A549 (cell line): ENCODE measurements at regions not wholly inside any gene's neighbourhood (a gene's known extent, or its start where the extent isn't known, plus 50 kb on each side); places are given as distances from the start of the nearest gene placed in this dataset.

Experiments used
- ATAC-seq, 2 experiments: fragments of 200-7000 bp in 1 of 2; fragments of >200 bp in 1 of 2; cut with Nextera tagmentation in 1 of 2; cut with Tn5 transposase in 1 of 2; 3 replicates each; pipeline versions ENCODE4 v1.8.0 to v1.9.1; 2018 to 2020; ENCODE audit warnings: mild to moderate bottlenecking in 1 of 2, moderate library complexity in 1 of 2
- CTCF ChIA-PET: fragments of 300-600 bp; sonication (Branson Sonifier 250); formaldehyde crosslinking; extraction: SDS; loops from one replicate; lab custom pipeline; 2021; ENCODE audit warnings: antibody characterized with exemption, inconsistent platforms; lab: Yijun Ruan, JAX
- POLR2A ChIA-PET: fragments of 350-600 bp; formaldehyde crosslinking; extraction: SDS; loops from one replicate; lab custom pipeline; 2021; ENCODE audit warnings: antibody characterized with exemption, inconsistent platforms; lab: Yijun Ruan, JAX
- DNase-seq, 2 experiments: peaks; one replicate each; pipeline versions ENCODE4 v3.0.0 to v3.0.0-alpha.2; 2011 to 2016; ENCODE audit warnings: low read depth in 1 of 2, low spot score in 1 of 2
- FAIRE-seq: peaks from 2 replicates; lab custom pipeline; 2011; peaks lifted over from hg19 to GRCh38; lab: Jason Lieb, UNC
- H3K27ac ChIP-seq, 2 experiments: fragments of >200 bp; sonication (Bioruptor Twin); formaldehyde crosslinking; 3 replicates each; pipeline ENCODE4 v1.5.1; 2016 to 2017
- H3K4me1 ChIP-seq: fragments of >200 bp; sonication (Bioruptor Twin); formaldehyde crosslinking; 3 replicates; pipeline ENCODE4 v1.6.1; 2016
- H3K4me2 ChIP-seq: fragments of >200 bp; sonication (Bioruptor Twin); formaldehyde crosslinking; 3 replicates; pipeline ENCODE4 v1.6.1; 2016
- H3K4me3 ChIP-seq: fragments of >200 bp; sonication (Bioruptor Twin); formaldehyde crosslinking; 3 replicates; pipeline ENCODE4 v1.5.1; 2016
- H3K9me3 ChIP-seq: fragments of >200 bp; sonication (Bioruptor Twin); formaldehyde crosslinking; 3 replicates; pipeline ENCODE4 v1.6.1; 2016
- ATOH8 ChIP-seq: fragments of 250-450 bp; sonication (Bioruptor Pico); IDR thresholded peaks from 2 replicates; pipeline ENCODE4 v1.5.0; 2020; ENCODE audit warnings: low read depth, mild to moderate bottlenecking, moderate library complexity
- CBX2 ChIP-seq: fragments of 200-600 bp; sonication (generic); IDR thresholded peaks from 2 replicates; pipeline ENCODE4 v1.6.1; 2016; ENCODE audit warnings: low read depth, mild to moderate bottlenecking, borderline replicate concordance
- CEBPB ChIP-seq, 2 experiments: fragments of >200 bp in 1 of 2; sonication (Bioruptor Twin) in 1 of 2; formaldehyde crosslinking in 1 of 2; IDR thresholded peaks; 2 replicates each; pipeline ENCODE4 v1.6.1; 2012 to 2016
- CHD2 ChIP-seq: fragments of 150-350 bp; IDR thresholded peaks from 2 replicates; pipeline ENCODE4 v1.6.1; 2014; ENCODE audit warnings: low read length; ENCODE audit not compliant: partially characterized antibody
- CHD4 ChIP-seq: fragments of 200-600 bp; sonication (generic); IDR thresholded peaks from 2 replicates; pipeline ENCODE4 v1.6.1; 2016; ENCODE audit warnings: antibody characterized with exemption, mild to moderate bottlenecking, borderline replicate concordance
- EHF ChIP-seq: fragments of 250-450 bp; sonication (Bioruptor Pico); IDR thresholded peaks from 2 replicates; pipeline ENCODE4 v1.5.0; 2020; ENCODE audit warnings: mild to moderate bottlenecking
- HDAC2 ChIP-seq: fragments of 200-600 bp; sonication (generic); IDR thresholded peaks from 2 replicates; pipeline ENCODE4 v1.6.1; 2016
- HEYL ChIP-seq: fragments of 250-450 bp; sonication (Bioruptor Pico); IDR thresholded peaks from 2 replicates; pipeline ENCODE4 v1.8.0; 2021; ENCODE audit warnings: mild to moderate bottlenecking, moderate library complexity
- JUNB ChIP-seq: fragments of >200 bp; sonication (Bioruptor Twin); formaldehyde crosslinking; IDR thresholded peaks from 2 replicates; pipeline ENCODE4 v1.6.1; 2016
- TFCP2L1 ChIP-seq: fragments of 250-450 bp; sonication (Bioruptor Pico); IDR thresholded peaks from 2 replicates; pipeline ENCODE4 v1.5.0; 2021; ENCODE audit warnings: mild to moderate bottlenecking
- TP53 ChIP-seq: fragments of 250-450 bp; sonication (Bioruptor Pico); IDR thresholded peaks from 2 replicates; pipeline ENCODE4 v1.5.0; 2021; ENCODE audit warnings: mild to moderate bottlenecking, moderate library complexity
- WGBS: methylation state at CpG from one replicate; pipeline ENCODE4 v1.1.6; 2017; ENCODE audit errors: missing lambda C conversion rate; 5-methylcytosine and 5-hydroxymethylcytosine counted together
- TF ChIP-seq, protein P1 (sequence below): fragments of 200-600 bp; sonication (generic); IDR thresholded peaks from 2 replicates; pipeline ENCODE4 v1.6.1; 2016; ENCODE audit warnings: antibody characterized with exemption, mild to moderate bottlenecking, moderate library complexity
- TF ChIP-seq, protein P2 (sequence below): fragments of >200 bp; sonication (Bioruptor Twin); formaldehyde crosslinking; IDR thresholded peaks from 2 replicates; pipeline ENCODE4 v1.6.1; 2016
- TF ChIP-seq, protein P3 (sequence below): fragments of 450-650 bp; IDR thresholded peaks from 2 replicates; pipeline ENCODE4 v1.6.1; 2014; ENCODE audit warnings: antibody characterized with exemption
- TF ChIP-seq, protein P4 (sequence below): fragments of 250-450 bp; sonication (Bioruptor Pico); IDR thresholded peaks from 2 replicates; pipeline ENCODE4 v1.5.0; 2021; ENCODE audit warnings: mild to moderate bottlenecking, moderate library complexity, borderline replicate concordance
- TF ChIP-seq, protein P5 (sequence below): fragments of >200 bp; sonication (Bioruptor Twin); formaldehyde crosslinking; IDR thresholded peaks from 3 replicates; pipeline ENCODE4 v1.6.1; 2016

DNA sequence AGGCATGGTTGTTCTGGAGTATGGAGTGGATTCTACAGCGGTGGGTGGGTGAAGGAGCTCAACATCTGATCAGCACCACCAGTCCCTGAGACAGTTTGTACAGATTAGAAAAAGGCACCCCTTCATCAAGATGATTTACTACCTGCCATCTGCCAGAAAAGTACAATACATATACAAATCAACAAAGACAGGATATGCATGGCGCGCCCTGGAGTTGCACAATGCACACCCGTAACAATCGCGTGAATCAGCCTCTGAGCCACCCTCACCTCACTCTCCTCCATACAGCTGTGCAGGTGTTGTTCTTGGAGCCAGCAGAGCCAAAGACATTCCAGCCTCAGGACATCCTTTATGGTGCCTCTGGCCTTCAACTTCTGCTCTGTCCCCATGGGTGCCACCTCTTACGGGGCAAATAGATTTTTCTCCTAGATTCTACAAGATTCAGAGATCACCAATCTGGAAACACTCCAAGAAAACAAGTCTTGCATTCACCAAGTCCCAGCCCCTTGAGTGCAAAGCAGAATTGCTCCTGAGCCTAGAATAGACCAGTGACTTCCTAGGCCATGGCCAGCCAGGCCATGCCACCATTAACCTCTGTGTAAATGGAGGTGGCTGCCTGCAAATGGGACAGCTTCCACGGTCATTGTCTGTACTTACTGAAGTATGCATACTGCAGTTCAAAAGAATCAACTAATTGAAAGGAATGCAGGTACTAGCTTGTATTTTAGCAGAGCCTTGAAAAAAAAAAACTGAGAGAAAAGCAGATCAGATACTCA is 490.9 kb downstream of the SOX6 start:
- ChIA-PET CTCF (interaction anchor here (0.6 kb wide), 1 partner anchor 17 kb away, joined by 4 read pairs; no protein-coding TSS in a partner anchor), POLR2A (no interaction called here)
- 69% methylated on average over 8 of the region's 8 CpGs for WGBS
- no peak overlapping the region for H3K4me3 ChIP-seq
- ATAC-seq (no peak), DNase-seq (no peak), FAIRE-seq (no peak)
- TF ChIP-seq, protein P1, sequence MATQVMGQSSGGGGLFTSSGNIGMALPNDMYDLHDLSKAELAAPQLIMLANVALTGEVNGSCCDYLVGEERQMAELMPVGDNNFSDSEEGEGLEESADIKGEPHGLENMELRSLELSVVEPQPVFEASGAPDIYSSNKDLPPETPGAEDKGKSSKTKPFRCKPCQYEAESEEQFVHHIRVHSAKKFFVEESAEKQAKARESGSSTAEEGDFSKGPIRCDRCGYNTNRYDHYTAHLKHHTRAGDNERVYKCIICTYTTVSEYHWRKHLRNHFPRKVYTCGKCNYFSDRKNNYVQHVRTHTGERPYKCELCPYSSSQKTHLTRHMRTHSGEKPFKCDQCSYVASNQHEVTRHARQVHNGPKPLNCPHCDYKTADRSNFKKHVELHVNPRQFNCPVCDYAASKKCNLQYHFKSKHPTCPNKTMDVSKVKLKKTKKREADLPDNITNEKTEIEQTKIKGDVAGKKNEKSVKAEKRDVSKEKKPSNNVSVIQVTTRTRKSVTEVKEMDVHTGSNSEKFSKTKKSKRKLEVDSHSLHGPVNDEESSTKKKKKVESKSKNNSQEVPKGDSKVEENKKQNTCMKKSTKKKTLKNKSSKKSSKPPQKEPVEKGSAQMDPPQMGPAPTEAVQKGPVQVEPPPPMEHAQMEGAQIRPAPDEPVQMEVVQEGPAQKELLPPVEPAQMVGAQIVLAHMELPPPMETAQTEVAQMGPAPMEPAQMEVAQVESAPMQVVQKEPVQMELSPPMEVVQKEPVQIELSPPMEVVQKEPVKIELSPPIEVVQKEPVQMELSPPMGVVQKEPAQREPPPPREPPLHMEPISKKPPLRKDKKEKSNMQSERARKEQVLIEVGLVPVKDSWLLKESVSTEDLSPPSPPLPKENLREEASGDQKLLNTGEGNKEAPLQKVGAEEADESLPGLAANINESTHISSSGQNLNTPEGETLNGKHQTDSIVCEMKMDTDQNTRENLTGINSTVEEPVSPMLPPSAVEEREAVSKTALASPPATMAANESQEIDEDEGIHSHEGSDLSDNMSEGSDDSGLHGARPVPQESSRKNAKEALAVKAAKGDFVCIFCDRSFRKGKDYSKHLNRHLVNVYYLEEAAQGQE, result no peak
- TF ChIP-seq CBX2 (no peak), EHF (CRISPR knock-in tag) (no peak)
- TF ChIP-seq, protein P2, sequence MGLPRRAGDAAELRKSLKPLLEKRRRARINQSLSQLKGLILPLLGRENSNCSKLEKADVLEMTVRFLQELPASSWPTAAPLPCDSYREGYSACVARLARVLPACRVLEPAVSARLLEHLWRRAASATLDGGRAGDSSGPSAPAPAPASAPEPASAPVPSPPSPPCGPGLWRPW, result no peak
- H3K4me1 ChIP-seq, result no peaks in the 10 kb centered on the region
- no peak overlapping the region for H3K4me2 ChIP-seq
- no peaks in the 10 kb centered on the region for H3K9me3 ChIP-seq
- no peak overlapping the region for H3K27ac ChIP-seq

- ChIA-PET CTCF (no interaction called here), POLR2A (no interaction called here)
- Histone ChIP-seq H3K27ac (no peak overlapping the region), H3K4me1 (no peaks in the 10 kb centered on the region), H3K9me3 (no peaks in the 10 kb centered on the region), H3K4me2 (no peak overlapping the region), H3K4me3 (no peak overlapping the region)
- TF ChIP-seq, protein P3, sequence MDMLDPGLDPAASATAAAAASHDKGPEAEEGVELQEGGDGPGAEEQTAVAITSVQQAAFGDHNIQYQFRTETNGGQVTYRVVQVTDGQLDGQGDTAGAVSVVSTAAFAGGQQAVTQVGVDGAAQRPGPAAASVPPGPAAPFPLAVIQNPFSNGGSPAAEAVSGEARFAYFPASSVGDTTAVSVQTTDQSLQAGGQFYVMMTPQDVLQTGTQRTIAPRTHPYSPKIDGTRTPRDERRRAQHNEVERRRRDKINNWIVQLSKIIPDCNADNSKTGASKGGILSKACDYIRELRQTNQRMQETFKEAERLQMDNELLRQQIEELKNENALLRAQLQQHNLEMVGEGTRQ, result no peak
- TF ChIP-seq JUNB, result no peak
- TF ChIP-seq, protein P4, sequence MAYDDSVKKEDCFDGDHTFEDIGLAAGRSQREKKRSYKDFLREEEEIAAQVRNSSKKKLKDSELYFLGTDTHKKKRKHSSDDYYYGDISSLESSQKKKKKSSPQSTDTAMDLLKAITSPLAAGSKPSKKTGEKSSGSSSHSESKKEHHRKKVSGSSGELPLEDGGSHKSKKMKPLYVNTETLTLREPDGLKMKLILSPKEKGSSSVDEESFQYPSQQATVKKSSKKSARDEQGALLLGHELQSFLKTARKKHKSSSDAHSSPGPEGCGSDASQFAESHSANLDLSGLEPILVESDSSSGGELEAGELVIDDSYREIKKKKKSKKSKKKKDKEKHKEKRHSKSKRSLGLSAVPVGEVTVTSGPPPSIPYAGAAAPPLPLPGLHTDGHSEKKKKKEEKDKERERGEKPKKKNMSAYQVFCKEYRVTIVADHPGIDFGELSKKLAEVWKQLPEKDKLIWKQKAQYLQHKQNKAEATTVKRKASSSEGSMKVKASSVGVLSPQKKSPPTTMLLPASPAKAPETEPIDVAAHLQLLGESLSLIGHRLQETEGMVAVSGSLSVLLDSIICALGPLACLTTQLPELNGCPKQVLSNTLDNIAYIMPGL (CRISPR knock-in tag), result no peak
- no peak for TF ChIP-seq HDAC2
- TF ChIP-seq CHD4, result no peak
- no peak for TF ChIP-seq CHD2
- TF ChIP-seq CEBPB (IDR thresholded peaks at IDR 0.05), result no peak
- TF ChIP-seq ATOH8, result no peak
- TF ChIP-seq, protein P5, sequence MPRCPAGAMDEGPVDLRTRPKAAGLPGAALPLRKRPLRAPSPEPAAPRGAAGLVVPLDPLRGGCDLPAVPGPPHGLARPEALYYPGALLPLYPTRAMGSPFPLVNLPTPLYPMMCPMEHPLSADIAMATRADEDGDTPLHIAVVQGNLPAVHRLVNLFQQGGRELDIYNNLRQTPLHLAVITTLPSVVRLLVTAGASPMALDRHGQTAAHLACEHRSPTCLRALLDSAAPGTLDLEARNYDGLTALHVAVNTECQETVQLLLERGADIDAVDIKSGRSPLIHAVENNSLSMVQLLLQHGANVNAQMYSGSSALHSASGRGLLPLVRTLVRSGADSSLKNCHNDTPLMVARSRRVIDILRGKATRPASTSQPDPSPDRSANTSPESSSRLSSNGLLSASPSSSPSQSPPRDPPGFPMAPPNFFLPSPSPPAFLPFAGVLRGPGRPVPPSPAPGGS, result no peak
- no peak for TF ChIP-seq HEYL (CRISPR knock-in tag)
- TF ChIP-seq TP53 (CRISPR knock-in tag), result no peak
- TF ChIP-seq TFCP2L1 (CRISPR knock-in tag), result no peak
- DNase-seq (no peak), ATAC-seq (no peak), FAIRE-seq (no peak)
Measured at GRCh38 chr11:15867871-15868270, 488.5 kb downstream of the SOX6 start.
